ENCODE measurements at regions not wholly inside any gene's neighbourhood (a gene's known extent, or its start where the extent isn't known, plus 50 kb on each side); places are given as distances from the start of the nearest gene placed in this dataset.

GRCh38 chr16:64240586-64240985, 881.3 kb downstream of the CDH11 start:
- TF ChIP-seq, protein P1, sequence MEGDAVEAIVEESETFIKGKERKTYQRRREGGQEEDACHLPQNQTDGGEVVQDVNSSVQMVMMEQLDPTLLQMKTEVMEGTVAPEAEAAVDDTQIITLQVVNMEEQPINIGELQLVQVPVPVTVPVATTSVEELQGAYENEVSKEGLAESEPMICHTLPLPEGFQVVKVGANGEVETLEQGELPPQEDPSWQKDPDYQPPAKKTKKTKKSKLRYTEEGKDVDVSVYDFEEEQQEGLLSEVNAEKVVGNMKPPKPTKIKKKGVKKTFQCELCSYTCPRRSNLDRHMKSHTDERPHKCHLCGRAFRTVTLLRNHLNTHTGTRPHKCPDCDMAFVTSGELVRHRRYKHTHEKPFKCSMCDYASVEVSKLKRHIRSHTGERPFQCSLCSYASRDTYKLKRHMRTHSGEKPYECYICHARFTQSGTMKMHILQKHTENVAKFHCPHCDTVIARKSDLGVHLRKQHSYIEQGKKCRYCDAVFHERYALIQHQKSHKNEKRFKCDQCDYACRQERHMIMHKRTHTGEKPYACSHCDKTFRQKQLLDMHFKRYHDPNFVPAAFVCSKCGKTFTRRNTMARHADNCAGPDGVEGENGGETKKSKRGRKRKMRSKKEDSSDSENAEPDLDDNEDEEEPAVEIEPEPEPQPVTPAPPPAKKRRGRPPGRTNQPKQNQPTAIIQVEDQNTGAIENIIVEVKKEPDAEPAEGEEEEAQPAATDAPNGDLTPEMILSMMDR (IDR thresholded peaks at IDR 0.05): no peak
- no peak for TF ChIP-seq POLR2AphosphoS5 (IDR thresholded peaks at IDR 0.05; ENCODE audit: low read depth, low read length)
